SH-SY5Y (cell line): ENCODE measurements at regions not wholly inside any gene's neighbourhood (a gene's known extent, or its start where the extent isn't known, plus 50 kb on each side); places are given as distances from the start of the nearest gene placed in this dataset.

Experiments used
- GATA2 ChIP-seq: IDR thresholded peaks from 2 replicates; pipeline ENCODE4 v1.6.1; 2011; ENCODE audit warnings: mild to moderate bottlenecking, low read depth, low read length
- GATA3 ChIP-seq: IDR thresholded peaks from 2 replicates; pipeline ENCODE4 v1.6.1; 2011; ENCODE audit warnings: low read depth, mild to moderate bottlenecking, low read length, moderate library complexity

- TF ChIP-seq GATA3 = no peak
- no peak for TF ChIP-seq GATA2
These were observed 146.9 kb downstream of the PHETA1 start for GRCh38 chr12:111222027-111222414.
